Dedifferentiated amniotic fluid mesenchymal stem cell (primary cell): ENCODE measurements at regions not wholly inside any gene's neighbourhood (a gene's known extent, or its start where the extent isn't known, plus 50 kb on each side); places are given as distances from the start of the nearest gene placed in this dataset.

Source experiments
- DNase-seq: peaks from one replicate; pipeline ENCODE4 v3.0.0-alpha.2; 2016; ENCODE audit errors: extremely low spot score

- no peak for DNase-seq
These were observed 125.6 kb upstream of the CSF3R start for GRCh38 chr1:36608272-36608671.

GRCh38 chr1:36607263-36607651 is 124.5 kb upstream of the CSF3R start:
- no peak for DNase-seq

- no peak for DNase-seq
These were observed 124.0 kb upstream of the CSF3R start for GRCh38 chr1:36606641-36607262.

GRCh38 chr1:36605942-36606640 is 123.4 kb upstream of the CSF3R start:
- DNase-seq = no peak

DNA sequence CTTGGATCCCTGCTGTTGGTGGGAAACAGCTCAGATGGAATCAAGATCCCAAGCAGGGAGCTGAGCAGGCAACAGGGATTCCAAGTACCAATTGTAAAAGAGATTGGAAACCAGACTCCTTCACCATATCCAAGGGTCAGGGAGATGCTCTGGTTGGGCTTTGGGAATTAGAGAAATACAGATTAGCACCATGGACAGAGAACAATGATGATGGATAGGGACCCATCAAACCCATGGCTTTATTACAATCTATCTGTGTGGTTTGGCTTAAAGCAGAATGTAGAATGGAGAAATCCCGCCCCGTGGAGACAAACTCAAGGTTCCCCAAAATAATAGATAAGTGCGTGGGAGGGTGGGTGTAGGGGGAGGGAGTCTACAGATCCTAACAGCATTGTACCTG is 120.7 kb upstream of the CSF3R start:
- no peak for DNase-seq

GRCh38 chr1:36602184-36602583 is 119.5 kb upstream of the CSF3R start:
- DNase-seq = no peak

GRCh38 chr1:36599828-36600227 is 117.1 kb upstream of the CSF3R start:
- no peak for DNase-seq

DNA sequence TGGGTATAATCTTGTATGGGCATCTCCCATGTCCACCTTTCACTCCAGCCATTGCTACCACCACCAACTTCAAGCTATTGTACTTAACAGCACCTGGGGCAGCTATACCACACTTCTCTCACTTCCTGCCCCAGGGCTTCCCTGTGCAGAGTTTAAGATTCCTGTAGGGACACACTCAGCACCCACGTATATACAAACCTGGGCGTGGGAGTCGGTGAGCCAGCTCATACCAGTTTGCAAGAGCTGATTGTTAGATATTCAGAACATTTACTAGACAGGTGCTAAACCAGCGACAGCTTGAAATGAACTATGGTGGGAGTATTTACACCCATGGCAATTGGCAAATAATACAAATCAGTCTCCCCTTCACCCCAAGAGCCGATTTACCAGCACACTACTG is 114.8 kb upstream of the CSF3R start:
- DNase-seq = no peak

DNA sequence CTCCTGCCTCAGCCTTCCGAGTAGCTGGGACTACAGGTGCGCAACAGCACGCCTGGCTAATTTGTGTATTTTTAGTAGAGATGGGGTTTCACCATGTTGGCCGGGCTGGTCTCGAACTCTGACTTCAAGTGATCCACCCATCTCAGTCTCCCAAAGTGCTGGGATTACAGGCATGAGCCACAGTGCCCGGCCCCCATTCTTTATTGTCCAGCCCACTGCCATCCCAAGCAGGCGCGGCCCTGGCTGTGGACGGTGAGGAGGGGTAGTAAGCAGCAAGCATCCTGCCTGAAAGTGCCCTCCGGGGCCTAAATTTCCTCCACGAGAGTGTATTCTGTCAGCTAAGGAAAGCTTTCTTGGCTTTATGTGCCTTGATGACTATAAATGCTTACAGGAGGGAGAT is 113.2 kb upstream of the CSF3R start:
- DNase-seq = no peak

DNA sequence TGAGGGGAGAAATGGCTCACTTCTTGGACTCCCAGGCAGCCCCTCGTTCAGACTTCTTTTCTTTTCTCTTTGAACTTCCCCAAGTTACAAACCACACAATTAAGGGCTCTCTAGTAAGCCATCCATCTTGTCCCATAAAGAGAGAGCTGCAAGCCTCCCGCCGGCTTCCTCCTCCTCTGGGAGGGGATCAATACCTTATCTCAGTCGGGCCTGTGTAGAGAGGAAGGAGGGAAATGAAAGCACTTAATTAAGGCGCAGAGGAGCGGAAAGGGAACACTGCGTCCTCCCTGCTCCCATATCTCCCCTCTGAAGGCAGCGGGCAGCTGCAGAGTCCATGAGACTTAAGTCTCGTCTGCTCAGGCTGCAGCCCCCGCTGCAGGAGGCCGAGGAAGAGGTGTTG is 112.6 kb upstream of the CSF3R start:
- no peak for DNase-seq

GRCh38 chr1:36594023-36594422 is 111.3 kb upstream of the CSF3R start:
- DNase-seq = no peak

DNA sequence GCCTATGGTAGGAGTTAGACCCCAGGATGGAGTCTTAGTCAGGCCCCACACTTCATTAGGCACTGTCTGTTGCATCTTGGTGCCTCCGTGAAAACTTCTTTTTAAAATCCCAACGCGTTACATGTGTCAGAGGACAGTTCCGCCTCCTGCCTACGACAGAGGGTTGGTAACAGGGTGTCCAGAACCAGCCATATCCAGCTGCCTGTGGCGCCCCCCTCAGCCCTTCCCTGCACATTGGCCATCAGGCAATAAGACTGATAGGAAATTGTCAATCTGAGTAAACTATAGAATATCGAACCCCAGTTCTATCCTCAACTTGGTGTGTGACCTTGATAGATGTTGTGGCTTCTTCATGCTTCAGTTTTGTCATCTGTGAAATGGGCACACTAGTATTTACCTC is 108.6 kb upstream of the CSF3R start:
- DNase-seq = no peak

GRCh38 chr1:36590771-36591170 is 108.1 kb upstream of the CSF3R start:
- no peak for DNase-seq

- DNase-seq = no peak
These were observed 107.6 kb upstream of the CSF3R start for GRCh38 chr1:36590264-36590663.

GRCh38 chr1:36588972-36589371 is 106.3 kb upstream of the CSF3R start:
- no peak for DNase-seq

DNA sequence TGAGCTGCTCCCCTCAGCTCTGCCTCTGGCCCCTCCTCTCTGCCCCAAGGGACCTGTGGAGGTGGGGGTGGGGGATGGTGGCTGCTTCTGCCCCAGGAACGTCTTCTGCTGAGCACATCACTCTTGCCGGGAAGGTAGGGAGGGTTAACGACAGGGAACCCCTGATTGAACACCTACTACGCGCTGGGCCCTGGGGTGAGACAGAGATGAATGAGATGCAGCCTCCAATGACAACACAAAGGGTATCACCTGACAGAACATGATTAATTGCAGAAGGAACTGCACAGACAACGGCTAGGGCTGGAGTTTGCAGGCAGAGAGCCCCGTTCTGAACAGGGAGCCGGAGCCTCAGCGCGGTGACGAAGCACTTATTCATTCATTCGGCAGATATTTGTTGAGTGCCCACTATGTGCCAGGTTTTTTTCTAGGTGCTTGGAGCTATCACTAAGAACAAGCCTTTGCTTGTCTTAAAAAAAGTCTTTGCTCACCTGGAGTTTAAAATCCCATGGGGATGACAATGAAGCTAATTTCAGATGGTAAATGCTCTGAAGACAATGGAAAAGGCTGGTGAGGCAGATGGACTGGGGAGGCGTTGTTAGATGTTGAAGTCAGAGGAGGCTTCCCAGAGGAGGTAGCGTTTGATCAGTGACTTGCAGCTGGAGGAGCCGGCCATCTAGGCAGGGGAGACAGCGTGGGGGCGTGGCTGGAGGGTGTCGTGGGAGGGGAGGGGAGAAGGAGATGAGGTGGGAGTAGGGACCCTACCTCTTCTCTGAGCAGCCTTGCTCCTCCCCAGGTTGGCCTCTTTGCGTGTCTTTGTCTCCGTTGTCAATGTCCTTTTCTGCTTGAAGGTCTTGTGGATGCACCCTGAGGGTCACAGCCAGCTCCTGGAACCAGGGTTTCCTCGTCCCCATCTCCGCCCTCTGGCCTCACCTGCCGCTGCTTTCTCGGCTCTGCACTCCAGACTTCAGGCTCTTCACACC is 103.1 kb upstream of the CSF3R start:
- DNase-seq = no peak

DNA sequence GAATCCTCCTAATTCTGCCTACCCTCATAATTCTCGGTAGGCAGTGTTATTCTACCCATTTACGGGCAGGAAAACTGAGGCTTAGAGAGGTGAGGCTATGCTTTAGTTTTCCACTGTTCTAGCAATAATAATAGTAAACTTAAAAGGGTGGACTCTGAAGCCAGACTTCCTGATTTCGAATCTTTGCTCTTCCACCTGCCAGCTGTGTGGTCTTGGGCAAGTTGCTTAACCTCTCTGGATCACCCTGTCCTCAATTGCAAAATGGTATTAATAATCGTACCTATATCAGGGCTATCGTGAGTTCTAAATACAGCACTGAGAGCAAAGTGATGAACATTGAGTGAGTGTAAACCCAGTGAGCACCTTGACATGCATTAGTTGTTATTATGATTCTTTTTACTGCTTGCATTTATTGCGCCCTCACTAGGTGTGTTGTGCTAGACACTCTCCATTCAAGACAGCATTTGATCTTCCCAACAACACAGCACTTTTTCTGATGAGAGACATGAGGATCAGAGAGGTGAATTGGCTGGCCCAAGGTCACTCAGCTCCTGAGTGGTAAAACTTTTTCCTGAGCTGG is 102.3 kb upstream of the CSF3R start:
- DNase-seq = no peak

GRCh38 chr1:36583980-36584782 is 101.5 kb upstream of the CSF3R start:
- no peak for DNase-seq

- DNase-seq = no peak
These were observed 100.4 kb upstream of the CSF3R start for GRCh38 chr1:36583080-36583479.

- no peak for DNase-seq
These were observed 99.5 kb upstream of the CSF3R start for GRCh38 chr1:36582066-36582755.

- no peak for DNase-seq
These were observed 97.8 kb upstream of the CSF3R start for GRCh38 chr1:36580524-36580923.
